ENCODE measurements at regions not wholly inside any gene's neighbourhood (a gene's known extent, or its start where the extent isn't known, plus 50 kb on each side); places are given as distances from the start of the nearest gene placed in this dataset.
"Not testable (repeated sequence)": the region's sequence is repeated elsewhere in the genome, so short reads cannot be mapped to it uniquely, and the experiment has no call there.

DNA sequence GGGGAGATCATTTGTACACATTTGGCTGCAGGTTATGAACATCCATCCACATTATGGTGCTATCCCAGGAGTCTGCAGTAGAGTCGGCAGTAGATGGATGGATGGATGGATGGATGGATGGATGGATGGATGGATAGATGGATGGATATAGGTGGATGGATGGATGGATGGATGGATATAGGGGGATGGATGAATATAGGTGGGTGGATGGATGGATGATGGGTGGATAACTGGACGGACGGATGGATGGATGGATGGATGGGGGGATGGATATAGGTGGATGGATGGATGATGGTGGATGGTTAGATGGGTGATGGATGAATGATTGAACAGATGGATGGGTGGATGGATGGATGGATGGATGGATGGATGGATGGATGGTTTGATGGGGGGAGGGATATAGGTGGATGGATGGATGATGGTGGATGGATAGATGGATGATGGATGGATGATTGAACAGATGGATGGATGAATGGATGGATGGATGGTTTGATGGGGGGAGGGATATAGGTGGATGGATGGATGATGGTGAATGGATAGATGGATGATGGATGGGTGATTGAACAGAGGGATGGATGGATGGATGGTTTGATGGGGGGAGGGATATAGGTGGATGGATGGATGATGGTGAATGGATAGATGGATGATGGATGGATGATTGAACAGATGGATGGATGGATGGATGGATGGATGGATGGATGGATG is 65.3 kb upstream of the PRR5 start:
- TF ChIP-seq SUZ12 (IDR thresholded peaks at IDR 0.05; ENCODE audit: unreplicated experiment); CBX5 (IDR thresholded peaks at IDR 0.05; ENCODE audit: low read depth): not testable (repeated sequence)
